Adrenal gland (tissue), 5 donors: ENCODE measurements at regions not wholly inside any gene's neighbourhood (a gene's known extent, or its start where the extent isn't known, plus 50 kb on each side); places are given as distances from the start of the nearest gene placed in this dataset.

Experiments
- CTCF ChIP-seq, 6 experiments: fragments of 450-650 bp in 4 of 6; fragments of 200-600 bp in 2 of 6; sonication (generic) in 1 of 6; IDR thresholded peaks; 1 replicate in 5 of 6; 2 replicates in 1 of 6; pipeline versions ENCODE4 v1.5.1 to v1.8.0; 2016 to 2021; ENCODE audit warnings: antibody characterized with exemption in 6 of 6, mild to moderate bottlenecking in 2 of 6, moderate library complexity in 1 of 6
- POLR2A ChIP-seq, 2 donors: fragments of 450-650 bp; IDR thresholded peaks; one replicate each; pipeline ENCODE4 v1.6.1; 2017; ENCODE audit warnings: antibody characterized with exemption in 2 of 2, mild to moderate bottlenecking in 2 of 2, moderate library complexity in 1 of 2
- donor health status: DM: no; HTN: no; CAD: no.

- TF ChIP-seq CTCF (IDR thresholded peaks at IDR 0.05), result no peak
- TF ChIP-seq POLR2A (IDR thresholded peaks at IDR 0.05), result no peak
These were observed 301.8 kb upstream of the CDH6 start for GRCh38 chr5:30891660-30892059.
